ENCODE measurements at regions not wholly inside any gene's neighbourhood (a gene's known extent, or its start where the extent isn't known, plus 50 kb on each side); places are given as distances from the start of the nearest gene placed in this dataset.

DNA sequence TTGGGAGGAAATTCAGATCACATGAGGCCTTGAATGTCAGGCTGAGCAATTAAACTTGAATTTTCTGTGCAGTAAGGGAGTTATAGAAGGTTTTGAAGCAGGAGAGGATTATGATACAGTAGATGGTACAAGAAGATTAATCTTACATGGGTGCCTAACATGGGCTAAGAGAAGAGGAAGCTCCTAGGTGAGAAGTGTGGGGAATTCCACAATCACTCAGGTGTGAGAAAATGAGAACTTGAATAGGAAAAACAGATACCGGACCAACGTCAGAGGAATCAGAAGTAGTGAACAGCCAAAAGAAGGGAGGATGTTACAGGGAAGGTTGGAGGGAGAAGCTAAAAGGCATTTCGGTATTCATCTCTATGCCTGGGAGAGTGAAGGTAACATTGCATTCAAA, 250.7 kb upstream of the SLC35B3 start:
- no peak for TF ChIP-seq POLR2A (IDR thresholded peaks at IDR 0.05; ENCODE audit: low read depth, low read length)
- TF ChIP-seq MAX (IDR thresholded peaks at IDR 0.05; ENCODE audit: insufficient read depth, insufficient read length): no peak
- no peak for TF ChIP-seq EZH2 (IDR thresholded peaks at IDR 0.05; ENCODE audit: borderline replicate concordance, low read depth, low read length, severe bottlenecking)
- TF ChIP-seq CTCF (IDR thresholded peaks at IDR 0.05; ENCODE audit: extremely low read depth in 1 of 2, insufficient read depth in 1 of 2, low read depth in 1 of 2, low read length in 2 of 2): no peak
- TF ChIP-seq POLR2AphosphoS5 (IDR thresholded peaks at IDR 0.05; ENCODE audit: insufficient read depth, low read depth, low read length): no peak
- no peak for TF ChIP-seq FOS (IDR thresholded peaks at IDR 0.05; ENCODE audit: borderline replicate concordance, insufficient read depth, low read length)
- no peak for TF ChIP-seq MYC (IDR thresholded peaks at IDR 0.05; ENCODE audit: low read depth, low read length)
- TF ChIP-seq GATA2 (IDR thresholded peaks at IDR 0.05; ENCODE audit: insufficient read depth, insufficient read length, low read depth, low read length): no peak
